ENCODE measurements at regions not wholly inside any gene's neighbourhood (a gene's known extent, or its start where the extent isn't known, plus 50 kb on each side); places are given as distances from the start of the nearest gene placed in this dataset.

- no peak for ATAC-seq (ENCODE audit: low read depth in 2 of 2)
Observed at GRCh38 chr9:86659413-86660046, 287.8 kb downstream of the GAS1 start.

GRCh38 chr9:86655147-86655546, 292.2 kb downstream of the GAS1 start:
- H3K27me3 Mint-ChIP-seq = peaks cover 2% of the 10 kb centered on the region
- peaks cover 0 to 8% (median 0%) of the 10 kb centered on the region in 7 donors for H3K9me3 Mint-ChIP-seq
- no peaks in the 10 kb centered on the region for H3K9me3 ChIP-seq (ENCODE audit: control insufficient read depth in 2 of 2, low read length in 2 of 2)

More at GRCh38 chr9:86659413-86660046, 287.8 kb downstream of the GAS1 start:
- H3K4me3 Mint-ChIP-seq = no peak overlapping the region
- no peak overlapping the region for H3K27ac Mint-ChIP-seq
- Histone ChIP-seq H3K36me3 (ENCODE audit: control insufficient read depth, insufficient read depth, low read length) (no peaks in the 10 kb centered on the region), H3K9me3 (ENCODE audit: control insufficient read depth in 2 of 2, low read length in 2 of 2) (no peaks in the 10 kb centered on the region), H3K27me3 (ENCODE audit: control insufficient read depth, insufficient read depth, low read length) (no peaks in the 10 kb centered on the region), H3K27ac (ENCODE audit: insufficient read depth, low read length, poor library complexity, severe bottlenecking) (no peak overlapping the region), H3K4me3 (ENCODE audit: low read depth, low read length) (no peak overlapping the region), H3K4me1 (ENCODE audit: control insufficient read depth, insufficient read depth, low read length, poor library complexity, severe bottlenecking) (no peaks in the 10 kb centered on the region)
- H3K36me3 Mint-ChIP-seq = no peaks in the 10 kb centered on the region
- H3K4me1 Mint-ChIP-seq = peaks cover 0 to 4% (median 0%) of the 10 kb centered on the region in 4 donors
- no peak for DNase-seq
- peaks cover 10% of the 10 kb centered on the region for H3K27me3 Mint-ChIP-seq
- H3K9me3 Mint-ChIP-seq = peaks cover 0 to 7% (median 0%) of the 10 kb centered on the region in 7 donors

GRCh38 chr9:86653466-86653865, 293.8 kb downstream of the GAS1 start:
- Mint-ChIP-seq H3K4me1 (peaks cover 0 to 4% (median 0%) of the 10 kb centered on the region in 4 donors), H3K27ac (no peak overlapping the region), H3K9me3 (peaks cover 0 to 8% (median 0%) of the 10 kb centered on the region in 7 donors), H3K4me3 (no peak overlapping the region), H3K27me3 (no peaks in the 10 kb centered on the region), H3K36me3 (no peaks in the 10 kb centered on the region)
- H3K27ac ChIP-seq (ENCODE audit: insufficient read depth, low read length, poor library complexity, severe bottlenecking) = no peak overlapping the region
- no peak for DNase-seq
- H3K4me1 ChIP-seq (ENCODE audit: control insufficient read depth, insufficient read depth, low read length, poor library complexity, severe bottlenecking) = no peaks in the 10 kb centered on the region
- no peaks in the 10 kb centered on the region for H3K36me3 ChIP-seq (ENCODE audit: control insufficient read depth, insufficient read depth, low read length)
- no peaks in the 10 kb centered on the region for H3K27me3 ChIP-seq (ENCODE audit: control insufficient read depth, insufficient read depth, low read length)
- no peak overlapping the region for H3K4me3 ChIP-seq (ENCODE audit: low read depth, low read length)
- H3K9me3 ChIP-seq (ENCODE audit: control insufficient read depth in 2 of 2, low read length in 2 of 2) = no peaks in the 10 kb centered on the region
- no peak for ATAC-seq (ENCODE audit: low read depth in 2 of 2)

More at GRCh38 chr9:86655147-86655546, 292.2 kb downstream of the GAS1 start:
- Mint-ChIP-seq H3K36me3 (no peaks in the 10 kb centered on the region), H3K4me1 (peaks cover 0 to 4% (median 0%) of the 10 kb centered on the region in 4 donors), H3K4me3 (no peak overlapping the region), H3K27ac (no peak overlapping the region)
- DNase-seq (no peak), ATAC-seq (ENCODE audit: low read depth in 2 of 2) (no peak)
- Histone ChIP-seq H3K27me3 (ENCODE audit: control insufficient read depth, insufficient read depth, low read length) (no peaks in the 10 kb centered on the region), H3K4me1 (ENCODE audit: control insufficient read depth, insufficient read depth, low read length, poor library complexity, severe bottlenecking) (no peaks in the 10 kb centered on the region), H3K27ac (ENCODE audit: insufficient read depth, low read length, poor library complexity, severe bottlenecking) (no peak overlapping the region), H3K4me3 (ENCODE audit: low read depth, low read length) (no peak overlapping the region), H3K36me3 (ENCODE audit: control insufficient read depth, insufficient read depth, low read length) (no peaks in the 10 kb centered on the region)

- Mint-ChIP-seq H3K36me3 (no peaks in the 10 kb centered on the region), H3K9me3 (peaks cover 0 to 8% (median 0%) of the 10 kb centered on the region in 7 donors), H3K4me1 (peaks cover 0 to 4% (median 0%) of the 10 kb centered on the region in 4 donors), H3K4me3 (no peak overlapping the region), H3K27ac (no peak overlapping the region), H3K27me3 (no peaks in the 10 kb centered on the region)
- Histone ChIP-seq H3K4me3 (ENCODE audit: low read depth, low read length) (no peak overlapping the region), H3K4me1 (ENCODE audit: control insufficient read depth, insufficient read depth, low read length, poor library complexity, severe bottlenecking) (no peaks in the 10 kb centered on the region), H3K27me3 (ENCODE audit: control insufficient read depth, insufficient read depth, low read length) (no peaks in the 10 kb centered on the region), H3K27ac (ENCODE audit: insufficient read depth, low read length, poor library complexity, severe bottlenecking) (no peak overlapping the region), H3K9me3 (ENCODE audit: control insufficient read depth in 2 of 2, low read length in 2 of 2) (no peaks in the 10 kb centered on the region), H3K36me3 (ENCODE audit: control insufficient read depth, insufficient read depth, low read length) (no peaks in the 10 kb centered on the region)
- no peak for ATAC-seq (ENCODE audit: low read depth in 2 of 2)
- DNase-seq = no peak
Observed at GRCh38 chr9:86652736-86653135, 294.6 kb downstream of the GAS1 start.

GRCh38 chr9:86649913-86650312, 295.7 kb upstream of the TUT7 start:
- Histone ChIP-seq H3K4me3 (ENCODE audit: low read depth, low read length) (no peak overlapping the region), H3K4me1 (ENCODE audit: control insufficient read depth, insufficient read depth, low read length, poor library complexity, severe bottlenecking) (no peaks in the 10 kb centered on the region), H3K27ac (ENCODE audit: insufficient read depth, low read length, poor library complexity, severe bottlenecking) (no peak overlapping the region), H3K9me3 (ENCODE audit: control insufficient read depth in 2 of 2, low read length in 2 of 2) (no peaks in the 10 kb centered on the region), H3K27me3 (ENCODE audit: control insufficient read depth, insufficient read depth, low read length) (no peaks in the 10 kb centered on the region), H3K36me3 (ENCODE audit: control insufficient read depth, insufficient read depth, low read length) (no peaks in the 10 kb centered on the region)
- Mint-ChIP-seq H3K27ac (no peak overlapping the region), H3K9me3 (peaks cover 0 to 4% (median 0%) of the 10 kb centered on the region in 7 donors), H3K4me1 (peaks cover 0 to 3% (median 0%) of the 10 kb centered on the region in 4 donors), H3K27me3 (no peaks in the 10 kb centered on the region), H3K36me3 (no peaks in the 10 kb centered on the region), H3K4me3 (no peak overlapping the region)
- no peak for DNase-seq
- ATAC-seq (ENCODE audit: low read depth in 2 of 2) = no peak

GRCh38 chr9:86648828-86649170, 294.6 kb upstream of the TUT7 start:
- H3K27ac ChIP-seq (ENCODE audit: insufficient read depth, low read length, poor library complexity, severe bottlenecking) = no peak overlapping the region
- Mint-ChIP-seq H3K36me3 (no peaks in the 10 kb centered on the region), H3K4me1 (no peaks in the 10 kb centered on the region), H3K27ac (no peak overlapping the region), H3K9me3 (no peaks in the 10 kb centered on the region), H3K27me3 (no peaks in the 10 kb centered on the region), H3K4me3 (no peak overlapping the region)
- DNase-seq (no peak), ATAC-seq (ENCODE audit: low read depth in 2 of 2) (no peak)
- no peak overlapping the region for H3K4me3 ChIP-seq (ENCODE audit: low read depth, low read length)
- no peaks in the 10 kb centered on the region for H3K9me3 ChIP-seq (ENCODE audit: control insufficient read depth in 2 of 2, low read length in 2 of 2)
- H3K4me1 ChIP-seq (ENCODE audit: control insufficient read depth, insufficient read depth, low read length, poor library complexity, severe bottlenecking) = no peaks in the 10 kb centered on the region
- no peaks in the 10 kb centered on the region for H3K36me3 ChIP-seq (ENCODE audit: control insufficient read depth, insufficient read depth, low read length)
- H3K27me3 ChIP-seq (ENCODE audit: control insufficient read depth, insufficient read depth, low read length) = no peaks in the 10 kb centered on the region

GRCh38 chr9:86648156-86648827, 294.1 kb upstream of the TUT7 start:
- H3K36me3 ChIP-seq (ENCODE audit: control insufficient read depth, insufficient read depth, low read length) = no peaks in the 10 kb centered on the region
- no peaks in the 10 kb centered on the region for H3K4me1 Mint-ChIP-seq
- H3K27me3 ChIP-seq (ENCODE audit: control insufficient read depth, insufficient read depth, low read length) = no peaks in the 10 kb centered on the region
- no peaks in the 10 kb centered on the region for H3K9me3 Mint-ChIP-seq
- no peaks in the 10 kb centered on the region for H3K9me3 ChIP-seq (ENCODE audit: control insufficient read depth in 2 of 2, low read length in 2 of 2)
- H3K27ac Mint-ChIP-seq = no peak overlapping the region
- H3K4me3 ChIP-seq (ENCODE audit: low read depth, low read length) = no peak overlapping the region
- H3K27me3 Mint-ChIP-seq = no peaks in the 10 kb centered on the region
- no peaks in the 10 kb centered on the region for H3K4me1 ChIP-seq (ENCODE audit: control insufficient read depth, insufficient read depth, low read length, poor library complexity, severe bottlenecking)
- H3K36me3 Mint-ChIP-seq = no peaks in the 10 kb centered on the region
- ATAC-seq (ENCODE audit: low read depth in 2 of 2) (no peak), DNase-seq (no peak)
- H3K4me3 Mint-ChIP-seq = no peak overlapping the region
- H3K27ac ChIP-seq (ENCODE audit: insufficient read depth, low read length, poor library complexity, severe bottlenecking) = no peak overlapping the region

- Mint-ChIP-seq H3K9me3 (peaks cover 0 to 2% (median 0%) of the 10 kb centered on the region in 7 donors), H3K27ac (no peak overlapping the region), H3K36me3 (no peaks in the 10 kb centered on the region), H3K4me1 (no peaks in the 10 kb centered on the region), H3K27me3 (no peaks in the 10 kb centered on the region), H3K4me3 (no peak overlapping the region)
- H3K27me3 ChIP-seq (ENCODE audit: control insufficient read depth, insufficient read depth, low read length) = no peaks in the 10 kb centered on the region
- no peaks in the 10 kb centered on the region for H3K36me3 ChIP-seq (ENCODE audit: control insufficient read depth, insufficient read depth, low read length)
- H3K27ac ChIP-seq (ENCODE audit: insufficient read depth, low read length, poor library complexity, severe bottlenecking) = no peak overlapping the region
- no peaks in the 10 kb centered on the region for H3K9me3 ChIP-seq (ENCODE audit: control insufficient read depth in 2 of 2, low read length in 2 of 2)
- H3K4me1 ChIP-seq (ENCODE audit: control insufficient read depth, insufficient read depth, low read length, poor library complexity, severe bottlenecking) = no peaks in the 10 kb centered on the region
- no peak for ATAC-seq (ENCODE audit: low read depth in 2 of 2)
- no peak overlapping the region for H3K4me3 ChIP-seq (ENCODE audit: low read depth, low read length)
- DNase-seq = no peak
Observed at GRCh38 chr9:86645303-86645702, 291.1 kb upstream of the TUT7 start.

All from CD4-positive, CD25-positive, alpha-beta regulatory T cell (primary cell).